HEK293T (cell line): ENCODE measurements at regions not wholly inside any gene's neighbourhood (a gene's known extent, or its start where the extent isn't known, plus 50 kb on each side); places are given as distances from the start of the nearest gene placed in this dataset.

ENCODE experiments used
- ARNT ChIP-seq: fragments of 450-650 bp; IDR thresholded peaks from 2 replicates; pipeline ENCODE4 v1.6.1; 2017; ENCODE audit warnings: mild to moderate bottlenecking
- BHLHE40 ChIP-seq: fragments of 450-650 bp; IDR thresholded peaks from 2 replicates; pipeline ENCODE4 v1.6.1; 2016; ENCODE audit warnings: mild to moderate bottlenecking, moderate library complexity, borderline replicate concordance
- CTBP1 ChIP-seq: fragments of 450-650 bp; IDR thresholded peaks from 2 replicates; pipeline ENCODE4 v1.6.1; 2016; ENCODE audit warnings: borderline replicate concordance
- FOXA1 ChIP-seq: fragments of 450-650 bp; IDR thresholded peaks from 2 replicates; pipeline ENCODE4 v1.6.1; 2016; ENCODE audit warnings: mild to moderate bottlenecking
- FOXM1 ChIP-seq: fragments of 450-650 bp; IDR thresholded peaks from 2 replicates; pipeline ENCODE4 v1.6.1; 2017; ENCODE audit warnings: mild to moderate bottlenecking, borderline replicate concordance
- SP1 ChIP-seq: fragments of 450-650 bp; IDR thresholded peaks from 2 replicates; pipeline ENCODE4 v1.6.1; 2017

GRCh38 chr2:149720615-149721014 is 133.0 kb upstream of the MMADHC start:
- TF ChIP-seq FOXM1 = no peak
- no peak for TF ChIP-seq ARNT
- no peak for TF ChIP-seq SP1
- TF ChIP-seq FOXA1 = no peak
- TF ChIP-seq BHLHE40 = no peak
- no peak for TF ChIP-seq CTBP1
